GM23248 (cell line): ENCODE measurements at regions not wholly inside any gene's neighbourhood (a gene's known extent, or its start where the extent isn't known, plus 50 kb on each side); places are given as distances from the start of the nearest gene placed in this dataset.

Experiments
- EZH2 ChIP-seq: fragments of 200-600 bp; sonication (generic); IDR thresholded peaks from 2 replicates; pipeline ENCODE4 v1.6.1; 2018; ENCODE audit warnings: antibody characterized with exemption, mild to moderate bottlenecking; ENCODE audit not compliant: insufficient read depth, poor library complexity, severe bottlenecking
- EZH2phosphoT487 ChIP-seq: fragments of 200-600 bp; sonication (generic); IDR thresholded peaks from 2 replicates; pipeline ENCODE4 v1.6.1; 2018; ENCODE audit warnings: antibody characterized with exemption, moderate library complexity, mild to moderate bottlenecking, low read depth; ENCODE audit not compliant: insufficient read depth

- no peak for TF ChIP-seq EZH2
- TF ChIP-seq EZH2phosphoT487: no peak
These were observed 214.3 kb downstream of the NXPE2 start for GRCh38 chr11:114892381-114893197.
